Parathyroid adenoma (tissue), 2 donors: ENCODE measurements at regions not wholly inside any gene's neighbourhood (a gene's known extent, or its start where the extent isn't known, plus 50 kb on each side); places are given as distances from the start of the nearest gene placed in this dataset.
"Not testable (repeated sequence)": the region's sequence is repeated elsewhere in the genome, so short reads cannot be mapped to it uniquely, and the experiment has no call there.

ENCODE experiments used
- H2AFZ ChIP-seq: fragments of 300-600 bp; sonication (generic); one replicate; pipeline ENCODE4 v1.7.0; 2017; ENCODE audit warnings: antibody characterized with exemption, mild to moderate bottlenecking
- H3K27ac ChIP-seq: fragments of 300-600 bp; sonication (generic); one replicate; pipeline ENCODE4 v1.7.0; 2017
- H3K27me3 ChIP-seq: fragments of 300-600 bp; sonication (generic); one replicate; pipeline ENCODE4 v1.7.0; 2017; ENCODE audit warnings: low read length; ENCODE audit not compliant: control insufficient read depth, insufficient read depth
- H3K36me3 ChIP-seq: fragments of 300-600 bp; sonication (generic); one replicate; pipeline ENCODE4 v1.7.0; 2017; ENCODE audit warnings: low read length; ENCODE audit not compliant: control insufficient read depth, insufficient read depth
- H3K4me1 ChIP-seq: fragments of 300-600 bp; sonication (generic); one replicate; pipeline ENCODE4 v1.7.0; 2017; ENCODE audit warnings: control low read depth
- H3K4me2 ChIP-seq: fragments of 300-600 bp; sonication (generic); one replicate; pipeline ENCODE4 v1.7.0; 2017; ENCODE audit warnings: low read length
- H3K4me3 ChIP-seq: fragments of 300-600 bp; sonication (generic); one replicate; pipeline ENCODE4 v1.7.0; 2017; ENCODE audit warnings: low read depth, low read length
- H3K79me2 ChIP-seq: fragments of 300-600 bp; sonication (generic); one replicate; pipeline ENCODE4 v1.7.0; 2017; ENCODE audit warnings: control low read depth
- H3K9ac ChIP-seq: fragments of 300-600 bp; sonication (generic); one replicate; pipeline ENCODE4 v1.7.0; 2017; ENCODE audit warnings: mild to moderate bottlenecking
- H3K9me3 ChIP-seq: fragments of 300-600 bp; sonication (generic); one replicate; pipeline ENCODE4 v1.7.0; 2017; ENCODE audit warnings: low read length; ENCODE audit not compliant: control insufficient read depth
- CTCF ChIP-seq: fragments of 300-600 bp; sonication (generic); IDR thresholded peaks from one replicate; pipeline ENCODE4 v1.7.0; 2017; ENCODE audit warnings: antibody characterized with exemption, mild to moderate bottlenecking
- donor health status: primary hyperparathyroidism.

GRCh38 chr7:119724041-119724792 is 548.8 kb upstream of the KCND2 start:
- no peak for TF ChIP-seq CTCF

GRCh38 chr7:119733127-119733879 is 539.7 kb upstream of the KCND2 start:
- TF ChIP-seq CTCF, result no peak
- Histone ChIP-seq H3K36me3 (no peaks in the 10 kb centered on the region), H3K9me3 (no peaks in the 10 kb centered on the region), H3K27me3 (no peaks in the 10 kb centered on the region), H3K27ac (no peak overlapping the region), H3K4me2 (no peak overlapping the region), H3K4me3 (no peak overlapping the region), H3K79me2 (no peaks in the 10 kb centered on the region), H3K9ac (no peak overlapping the region), H3K4me1 (no peaks in the 10 kb centered on the region), H2AFZ (no peak overlapping the region)

More at GRCh38 chr7:119724041-119724792, 548.8 kb upstream of the KCND2 start:
- Histone ChIP-seq H2AFZ (no peak overlapping the region), H3K9ac (no peak overlapping the region), H3K27ac (no peak overlapping the region), H3K9me3 (no peaks in the 10 kb centered on the region), H3K4me2 (no peak overlapping the region), H3K4me1 (no peaks in the 10 kb centered on the region), H3K4me3 (no peak overlapping the region), H3K79me2 (no peaks in the 10 kb centered on the region), H3K27me3 (no peaks in the 10 kb centered on the region), H3K36me3 (no peaks in the 10 kb centered on the region)

DNA sequence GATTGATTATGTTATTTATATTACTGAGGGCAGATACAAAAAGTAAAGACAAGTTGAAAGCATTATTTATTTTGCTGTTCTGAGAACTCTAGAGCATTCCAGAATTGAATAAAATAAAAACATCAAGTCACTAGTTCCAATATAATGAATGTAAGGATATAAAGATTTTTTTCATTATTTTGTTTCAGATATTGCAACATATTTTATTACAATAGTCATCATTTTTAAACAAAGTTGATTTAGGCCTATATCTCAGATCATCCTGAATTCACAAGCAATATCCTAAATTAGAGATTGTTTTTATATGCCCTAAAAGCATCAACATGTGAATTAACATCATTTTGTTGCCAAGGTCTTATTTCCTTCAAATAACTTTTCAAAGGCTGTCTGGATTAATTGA is 535.6 kb upstream of the KCND2 start:
- Histone ChIP-seq H2AFZ (no peak overlapping the region), H3K4me1 (no peaks in the 10 kb centered on the region), H3K36me3 (no peaks in the 10 kb centered on the region), H3K27ac (no peak overlapping the region), H3K9ac (no peak overlapping the region), H3K27me3 (no peaks in the 10 kb centered on the region), H3K79me2 (no peaks in the 10 kb centered on the region), H3K9me3 (no peaks in the 10 kb centered on the region), H3K4me3 (no peak overlapping the region), H3K4me2 (no peak overlapping the region)
- TF ChIP-seq CTCF, result no peak

- not testable (repeated sequence) for H2AFZ ChIP-seq, H3K4me1 ChIP-seq, H3K36me3 ChIP-seq, H3K79me2 ChIP-seq, H3K27me3 ChIP-seq, H3K27ac ChIP-seq, H3K4me2 ChIP-seq, H3K4me3 ChIP-seq, H3K9me3 ChIP-seq, H3K9ac ChIP-seq
These were observed 527.7 kb upstream of the KCND2 start for GRCh38 chr7:119745280-119745679.

- Histone ChIP-seq H3K27me3 (no peaks in the 10 kb centered on the region), H3K27ac (no peak overlapping the region), H3K4me1 (no peaks in the 10 kb centered on the region), H3K79me2 (no peaks in the 10 kb centered on the region), H3K4me2 (no peak overlapping the region), H2AFZ (no peak overlapping the region), H3K9ac (no peak overlapping the region), H3K9me3 (no peaks in the 10 kb centered on the region), H3K4me3 (no peak overlapping the region), H3K36me3 (no peaks in the 10 kb centered on the region)
- TF ChIP-seq CTCF, result no peak
These were observed 524.6 kb upstream of the KCND2 start for GRCh38 chr7:119748251-119748860.
